NCI-H2196 (cell line): ENCODE measurements at regions not wholly inside any gene's neighbourhood (a gene's known extent, or its start where the extent isn't known, plus 50 kb on each side); places are given as distances from the start of the nearest gene placed in this dataset.

Experiments used
- DNase-seq: peaks from one replicate; lab custom pipeline; 2025; ENCODE audit not compliant: unreplicated experiment; lab: John Stamatoyannopoulos, UW

- DNase-seq, result no peak
These were observed 62.7 kb upstream of the FTH1 start for GRCh38 chr11:62030071-62030684.

- no peak for DNase-seq
These were observed 59.4 kb upstream of the FTH1 start for GRCh38 chr11:62026739-62027370.

DNA sequence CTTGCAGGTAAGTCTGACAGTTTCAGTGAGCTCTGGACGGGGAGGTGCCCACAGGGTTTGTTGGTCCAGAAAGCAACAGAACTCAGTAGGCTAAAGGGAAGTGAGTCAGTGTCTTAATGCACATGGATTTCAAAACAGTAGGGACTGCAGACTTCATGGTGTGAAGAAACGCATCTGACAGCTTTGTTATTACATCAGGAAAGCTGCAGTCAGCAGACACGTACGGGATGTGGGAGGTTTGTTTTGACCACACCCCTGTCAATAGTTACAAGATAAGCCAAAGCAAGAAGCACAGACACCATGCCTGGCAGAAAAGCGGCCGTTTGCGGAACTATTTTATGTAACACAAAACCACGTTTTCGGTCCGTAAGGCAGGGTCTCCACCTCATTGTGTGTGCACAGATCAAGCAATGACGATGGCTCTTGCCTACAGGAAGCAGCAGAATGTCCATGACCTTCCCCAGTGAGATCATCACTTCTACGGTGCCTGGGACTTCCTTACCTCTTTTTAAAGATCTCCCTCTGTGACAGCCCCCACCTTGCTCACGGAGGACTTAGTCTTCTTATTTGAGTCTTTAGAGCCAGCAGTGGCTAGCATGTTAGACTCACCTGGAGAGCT, 58.2 kb upstream of the FTH1 start:
- no peak for DNase-seq

GRCh38 chr11:62024936-62025486, 57.6 kb upstream of the FTH1 start:
- DNase-seq, result no peak

- DNase-seq, result no peak
These were observed 54.8 kb upstream of the FTH1 start for GRCh38 chr11:62022211-62022610.

- DNase-seq, result no peak
These were observed 53.2 kb upstream of the FTH1 start for GRCh38 chr11:62020661-62021060.

DNA sequence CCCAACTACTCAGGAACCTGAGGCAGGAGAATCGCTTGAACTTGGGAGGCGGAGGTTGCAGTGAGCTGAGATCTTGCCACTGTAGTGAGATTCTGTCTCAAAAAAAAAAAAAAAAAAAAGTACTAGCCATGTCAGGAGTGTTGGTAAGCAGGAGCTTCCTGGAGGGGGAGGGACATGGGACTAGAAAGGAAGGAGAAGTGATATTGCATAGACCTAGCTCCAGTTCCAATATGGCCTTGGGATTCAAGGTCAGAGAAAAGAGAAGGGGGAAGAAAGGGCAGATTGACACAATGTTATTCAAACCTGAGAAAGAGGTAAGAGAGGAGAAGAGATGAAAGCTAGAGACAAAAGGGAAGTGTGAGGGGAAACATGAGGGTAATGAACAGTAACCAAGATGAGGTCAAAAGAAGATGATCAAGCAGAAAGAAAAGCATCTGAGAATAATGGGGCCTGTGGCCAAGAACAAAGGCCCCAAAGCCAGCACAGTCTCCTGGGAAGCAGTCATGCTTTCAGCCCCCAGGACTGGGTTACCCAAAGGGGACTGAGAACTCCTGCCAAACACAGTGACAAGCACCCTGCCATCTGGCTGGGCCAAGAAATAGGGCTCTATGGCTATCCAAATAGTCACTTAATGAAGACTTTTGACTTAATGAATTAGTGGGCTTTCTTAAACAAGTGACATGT, 51.7 kb upstream of the FTH1 start:
- no peak for DNase-seq

- DNase-seq, result no peak
These were observed 50.6 kb upstream of the FTH1 start for GRCh38 chr11:62017878-62018655.
